ENCODE measurements at regions not wholly inside any gene's neighbourhood (a gene's known extent, or its start where the extent isn't known, plus 50 kb on each side); places are given as distances from the start of the nearest gene placed in this dataset.

DNA sequence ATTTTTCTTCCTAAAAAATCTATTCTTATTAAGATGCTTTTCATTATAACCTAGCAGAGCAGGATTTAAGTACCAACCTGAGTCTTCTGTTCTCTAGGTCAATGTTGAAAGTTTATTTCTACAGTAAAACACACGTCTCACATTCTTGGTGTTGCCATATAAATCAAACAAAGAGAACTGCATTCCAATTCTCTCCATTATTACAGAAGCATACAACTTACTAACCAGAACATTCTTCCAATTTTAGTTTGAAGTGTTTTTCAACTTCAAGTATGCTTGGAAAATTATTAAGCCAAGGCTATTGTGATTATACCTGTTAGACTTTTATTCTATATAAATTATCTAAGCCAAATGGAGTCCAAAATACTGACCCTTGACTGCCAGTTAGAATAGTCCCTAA is 110.4 kb upstream of the PMFBP1 start:
- TF ChIP-seq CHD2 (IDR thresholded peaks at IDR 0.05; ENCODE audit: low read length) (no peak), EZH2 (IDR thresholded peaks at IDR 0.05; ENCODE audit: low read depth, low read length, severe bottlenecking) (no peak), JUND (IDR thresholded peaks at IDR 0.05; ENCODE audit: low read length) (no peak), GABPA (IDR thresholded peaks at IDR 0.05; ENCODE audit: borderline replicate concordance, insufficient read depth, low read length) (no peak), TAF1 (IDR thresholded peaks at IDR 0.05; ENCODE audit: low read depth, low read length) (no peak), POLR2A (IDR thresholded peaks at IDR 0.05; ENCODE audit: control extremely low read depth in 1 of 2, low read depth in 2 of 2, low read length in 2 of 2) (no peak), SRF (IDR thresholded peaks at IDR 0.05; ENCODE audit: low read depth, low read length) (no peak), TBP (IDR thresholded peaks at IDR 0.05; ENCODE audit: low read depth, low read length) (no peak), POLR2AphosphoS5 (IDR thresholded peaks at IDR 0.05; ENCODE audit: low read depth, low read length) (no peak), CREB1 (IDR thresholded peaks at IDR 0.05) (no peak)
- TF ChIP-seq, protein P1, sequence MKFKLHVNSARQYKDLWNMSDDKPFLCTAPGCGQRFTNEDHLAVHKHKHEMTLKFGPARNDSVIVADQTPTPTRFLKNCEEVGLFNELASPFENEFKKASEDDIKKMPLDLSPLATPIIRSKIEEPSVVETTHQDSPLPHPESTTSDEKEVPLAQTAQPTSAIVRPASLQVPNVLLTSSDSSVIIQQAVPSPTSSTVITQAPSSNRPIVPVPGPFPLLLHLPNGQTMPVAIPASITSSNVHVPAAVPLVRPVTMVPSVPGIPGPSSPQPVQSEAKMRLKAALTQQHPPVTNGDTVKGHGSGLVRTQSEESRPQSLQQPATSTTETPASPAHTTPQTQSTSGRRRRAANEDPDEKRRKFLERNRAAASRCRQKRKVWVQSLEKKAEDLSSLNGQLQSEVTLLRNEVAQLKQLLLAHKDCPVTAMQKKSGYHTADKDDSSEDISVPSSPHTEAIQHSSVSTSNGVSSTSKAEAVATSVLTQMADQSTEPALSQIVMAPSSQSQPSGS (IDR thresholded peaks at IDR 0.05; ENCODE audit: low read length) = no peak
- TF ChIP-seq, protein P2, sequence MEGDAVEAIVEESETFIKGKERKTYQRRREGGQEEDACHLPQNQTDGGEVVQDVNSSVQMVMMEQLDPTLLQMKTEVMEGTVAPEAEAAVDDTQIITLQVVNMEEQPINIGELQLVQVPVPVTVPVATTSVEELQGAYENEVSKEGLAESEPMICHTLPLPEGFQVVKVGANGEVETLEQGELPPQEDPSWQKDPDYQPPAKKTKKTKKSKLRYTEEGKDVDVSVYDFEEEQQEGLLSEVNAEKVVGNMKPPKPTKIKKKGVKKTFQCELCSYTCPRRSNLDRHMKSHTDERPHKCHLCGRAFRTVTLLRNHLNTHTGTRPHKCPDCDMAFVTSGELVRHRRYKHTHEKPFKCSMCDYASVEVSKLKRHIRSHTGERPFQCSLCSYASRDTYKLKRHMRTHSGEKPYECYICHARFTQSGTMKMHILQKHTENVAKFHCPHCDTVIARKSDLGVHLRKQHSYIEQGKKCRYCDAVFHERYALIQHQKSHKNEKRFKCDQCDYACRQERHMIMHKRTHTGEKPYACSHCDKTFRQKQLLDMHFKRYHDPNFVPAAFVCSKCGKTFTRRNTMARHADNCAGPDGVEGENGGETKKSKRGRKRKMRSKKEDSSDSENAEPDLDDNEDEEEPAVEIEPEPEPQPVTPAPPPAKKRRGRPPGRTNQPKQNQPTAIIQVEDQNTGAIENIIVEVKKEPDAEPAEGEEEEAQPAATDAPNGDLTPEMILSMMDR (IDR thresholded peaks at IDR 0.05; ENCODE audit: control extremely low read depth in 1 of 3, insufficient read depth in 1 of 3, low read depth in 1 of 3, low read length in 3 of 3) = no peak
- TF ChIP-seq, protein P3, sequence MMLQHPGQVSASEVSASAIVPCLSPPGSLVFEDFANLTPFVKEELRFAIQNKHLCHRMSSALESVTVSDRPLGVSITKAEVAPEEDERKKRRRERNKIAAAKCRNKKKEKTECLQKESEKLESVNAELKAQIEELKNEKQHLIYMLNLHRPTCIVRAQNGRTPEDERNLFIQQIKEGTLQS (IDR thresholded peaks at IDR 0.05; ENCODE audit: insufficient read depth, low read depth, low read length) = no peak
